ENCODE measurements at regions not wholly inside any gene's neighbourhood (a gene's known extent, or its start where the extent isn't known, plus 50 kb on each side); places are given as distances from the start of the nearest gene placed in this dataset.

DNA sequence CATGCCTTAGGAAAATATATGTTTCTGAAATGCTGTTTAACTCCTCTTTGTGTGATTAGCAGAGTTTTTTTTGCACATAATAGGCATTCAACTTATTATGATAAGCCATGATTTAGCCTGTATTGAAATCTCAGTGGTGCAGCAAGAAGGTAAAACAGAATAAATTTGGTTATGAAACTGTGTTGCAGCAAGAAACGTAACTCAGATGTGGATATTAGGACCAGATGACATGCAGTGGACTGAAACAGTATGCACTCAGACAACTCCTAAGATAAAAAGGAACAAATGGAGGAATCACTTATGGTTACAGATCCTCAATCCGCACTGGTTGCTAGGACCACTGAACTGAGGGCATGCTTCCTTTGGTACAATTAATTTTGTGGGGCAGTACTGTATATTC is 254.2 kb upstream of the HSF2 start:
- H3K27me3 ChIP-seq (ENCODE audit: control insufficient read depth in 2 of 2, insufficient read depth in 2 of 2, low read length in 2 of 2) = no peaks in the 10 kb centered on the region
- no peak overlapping the region for H3K4me3 ChIP-seq
- H2AFZ ChIP-seq (ENCODE audit: low read depth, low read length) = no peak overlapping the region
- in situ Hi-C loops (cut with MboI) = no loop called here
- intact Hi-C loops (cut with micrococcal nuclease) = no loop called here
- H3K79me2 ChIP-seq (ENCODE audit: control insufficient read depth, insufficient read depth, low read length) = no peaks in the 10 kb centered on the region
- no peaks in the 10 kb centered on the region for H4K20me1 ChIP-seq (replicated peaks; ENCODE audit: control insufficient read depth, insufficient read depth, low read length)
- H3K27ac ChIP-seq (ENCODE audit: extremely low read depth, low read depth, low read length) = no peak overlapping the region
- no TSS peak for BruUV-seq (replicated peaks)
- ChIA-PET CTCF (ENCODE audit: low intra/inter-chr PET ratio) (no interaction called here), POLR2A (no interaction called here)
- WGBS (ENCODE audit: insufficient coverage, low coverage, missing lambda C conversion rate) = 0% methylated on average over 2 of the region's 2 CpGs
- no peak for FAIRE-seq
- H3K9me1 ChIP-seq (ENCODE audit: control insufficient read depth, insufficient read depth, low read length) = no peaks in the 10 kb centered on the region
- H3K9me3 ChIP-seq (replicated peaks; ENCODE audit: control insufficient read depth, insufficient read depth, low read depth, low read length) = no peaks in the 10 kb centered on the region
- H3K36me3 ChIP-seq (ENCODE audit: control insufficient read depth, insufficient read depth, low read length) = no peaks in the 10 kb centered on the region
- no peak for ATAC-seq
- H3K4me1 ChIP-seq (replicated peaks in 1 of 2; ENCODE audit: control insufficient read depth in 2 of 2, insufficient read depth in 2 of 2, low read length in 2 of 2) = no peaks in the 10 kb centered on the region
- no peak for DNase-seq (ENCODE audit: extremely low read depth in 1 of 4, low spot score in 3 of 4)
- H3K4me2 ChIP-seq (ENCODE audit: insufficient read depth, low read length) = no peak overlapping the region
- H3K9ac ChIP-seq (ENCODE audit: insufficient read depth in 1 of 2, low read depth in 2 of 2, low read length in 2 of 2) = no peak overlapping the region
- TF ChIP-seq, protein P1, sequence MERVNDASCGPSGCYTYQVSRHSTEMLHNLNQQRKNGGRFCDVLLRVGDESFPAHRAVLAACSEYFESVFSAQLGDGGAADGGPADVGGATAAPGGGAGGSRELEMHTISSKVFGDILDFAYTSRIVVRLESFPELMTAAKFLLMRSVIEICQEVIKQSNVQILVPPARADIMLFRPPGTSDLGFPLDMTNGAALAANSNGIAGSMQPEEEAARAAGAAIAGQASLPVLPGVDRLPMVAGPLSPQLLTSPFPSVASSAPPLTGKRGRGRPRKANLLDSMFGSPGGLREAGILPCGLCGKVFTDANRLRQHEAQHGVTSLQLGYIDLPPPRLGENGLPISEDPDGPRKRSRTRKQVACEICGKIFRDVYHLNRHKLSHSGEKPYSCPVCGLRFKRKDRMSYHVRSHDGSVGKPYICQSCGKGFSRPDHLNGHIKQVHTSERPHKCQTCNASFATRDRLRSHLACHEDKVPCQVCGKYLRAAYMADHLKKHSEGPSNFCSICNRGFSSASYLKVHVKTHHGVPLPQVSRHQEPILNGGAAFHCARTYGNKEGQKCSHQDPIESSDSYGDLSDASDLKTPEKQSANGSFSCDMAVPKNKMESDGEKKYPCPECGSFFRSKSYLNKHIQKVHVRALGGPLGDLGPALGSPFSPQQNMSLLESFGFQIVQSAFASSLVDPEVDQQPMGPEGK (CRISPR knock-in tag; IDR thresholded peaks at IDR 0.05; ENCODE audit: borderline replicate concordance) = no peak
- no peak for TF ChIP-seq NFRKB (IDR thresholded peaks at IDR 0.05; ENCODE audit: low read depth)
- no peak for TF ChIP-seq ZNF124 (CRISPR knock-in tag; IDR thresholded peaks at IDR 0.05)
- no peak for TF ChIP-seq TFAM (CRISPR knock-in tag; conservative IDR thresholded peaks at IDR 0.05)
- TF ChIP-seq EWSR1 (IDR thresholded peaks at IDR 0.05; ENCODE audit: borderline replicate concordance, low read depth, partially characterized antibody) = no peak
- TF ChIP-seq, protein P2, sequence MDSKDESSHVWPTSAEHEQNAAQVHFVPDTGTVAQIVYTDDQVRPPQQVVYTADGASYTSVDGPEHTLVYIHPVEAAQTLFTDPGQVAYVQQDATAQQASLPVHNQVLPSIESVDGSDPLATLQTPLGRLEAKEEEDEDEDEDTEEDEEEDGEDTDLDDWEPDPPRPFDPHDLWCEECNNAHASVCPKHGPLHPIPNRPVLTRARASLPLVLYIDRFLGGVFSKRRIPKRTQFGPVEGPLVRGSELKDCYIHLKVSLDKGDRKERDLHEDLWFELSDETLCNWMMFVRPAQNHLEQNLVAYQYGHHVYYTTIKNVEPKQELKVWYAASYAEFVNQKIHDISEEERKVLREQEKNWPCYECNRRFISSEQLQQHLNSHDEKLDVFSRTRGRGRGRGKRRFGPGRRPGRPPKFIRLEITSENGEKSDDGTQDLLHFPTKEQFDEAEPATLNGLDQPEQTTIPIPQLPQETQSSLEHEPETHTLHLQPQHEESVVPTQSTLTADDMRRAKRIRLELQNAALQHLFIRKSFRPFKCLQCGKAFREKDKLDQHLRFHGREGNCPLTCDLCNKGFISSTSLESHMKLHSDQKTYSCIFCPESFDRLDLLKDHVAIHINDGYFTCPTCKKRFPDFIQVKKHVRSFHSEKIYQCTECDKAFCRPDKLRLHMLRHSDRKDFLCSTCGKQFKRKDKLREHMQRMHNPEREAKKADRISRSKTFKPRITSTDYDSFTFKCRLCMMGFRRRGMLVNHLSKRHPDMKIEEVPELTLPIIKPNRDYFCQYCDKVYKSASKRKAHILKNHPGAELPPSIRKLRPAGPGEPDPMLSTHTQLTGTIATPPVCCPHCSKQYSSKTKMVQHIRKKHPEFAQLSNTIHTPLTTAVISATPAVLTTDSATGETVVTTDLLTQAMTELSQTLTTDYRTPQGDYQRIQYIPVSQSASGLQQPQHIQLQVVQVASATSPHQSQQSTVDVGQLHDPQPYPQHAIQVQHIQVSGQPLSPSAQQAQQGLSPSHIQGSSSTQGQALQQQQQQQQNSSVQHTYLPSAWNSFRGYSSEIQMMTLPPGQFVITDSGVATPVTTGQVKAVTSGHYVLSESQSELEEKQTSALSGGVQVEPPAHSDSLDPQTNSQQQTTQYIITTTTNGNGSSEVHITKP (IDR thresholded peaks at IDR 0.05; ENCODE audit: partially characterized antibody) = no peak
- TF ChIP-seq, protein P3, sequence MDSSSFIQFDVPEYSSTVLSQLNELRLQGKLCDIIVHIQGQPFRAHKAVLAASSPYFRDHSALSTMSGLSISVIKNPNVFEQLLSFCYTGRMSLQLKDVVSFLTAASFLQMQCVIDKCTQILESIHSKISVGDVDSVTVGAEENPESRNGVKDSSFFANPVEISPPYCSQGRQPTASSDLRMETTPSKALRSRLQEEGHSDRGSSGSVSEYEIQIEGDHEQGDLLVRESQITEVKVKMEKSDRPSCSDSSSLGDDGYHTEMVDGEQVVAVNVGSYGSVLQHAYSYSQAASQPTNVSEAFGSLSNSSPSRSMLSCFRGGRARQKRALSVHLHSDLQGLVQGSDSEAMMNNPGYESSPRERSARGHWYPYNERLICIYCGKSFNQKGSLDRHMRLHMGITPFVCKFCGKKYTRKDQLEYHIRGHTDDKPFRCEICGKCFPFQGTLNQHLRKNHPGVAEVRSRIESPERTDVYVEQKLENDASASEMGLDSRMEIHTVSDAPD (CRISPR knock-in tag; IDR thresholded peaks at IDR 0.05) = no peak
- TF ChIP-seq ASH1L (IDR thresholded peaks at IDR 0.05; ENCODE audit: borderline replicate concordance, low read depth, partially characterized antibody) = no peak
- TF ChIP-seq, protein P4, sequence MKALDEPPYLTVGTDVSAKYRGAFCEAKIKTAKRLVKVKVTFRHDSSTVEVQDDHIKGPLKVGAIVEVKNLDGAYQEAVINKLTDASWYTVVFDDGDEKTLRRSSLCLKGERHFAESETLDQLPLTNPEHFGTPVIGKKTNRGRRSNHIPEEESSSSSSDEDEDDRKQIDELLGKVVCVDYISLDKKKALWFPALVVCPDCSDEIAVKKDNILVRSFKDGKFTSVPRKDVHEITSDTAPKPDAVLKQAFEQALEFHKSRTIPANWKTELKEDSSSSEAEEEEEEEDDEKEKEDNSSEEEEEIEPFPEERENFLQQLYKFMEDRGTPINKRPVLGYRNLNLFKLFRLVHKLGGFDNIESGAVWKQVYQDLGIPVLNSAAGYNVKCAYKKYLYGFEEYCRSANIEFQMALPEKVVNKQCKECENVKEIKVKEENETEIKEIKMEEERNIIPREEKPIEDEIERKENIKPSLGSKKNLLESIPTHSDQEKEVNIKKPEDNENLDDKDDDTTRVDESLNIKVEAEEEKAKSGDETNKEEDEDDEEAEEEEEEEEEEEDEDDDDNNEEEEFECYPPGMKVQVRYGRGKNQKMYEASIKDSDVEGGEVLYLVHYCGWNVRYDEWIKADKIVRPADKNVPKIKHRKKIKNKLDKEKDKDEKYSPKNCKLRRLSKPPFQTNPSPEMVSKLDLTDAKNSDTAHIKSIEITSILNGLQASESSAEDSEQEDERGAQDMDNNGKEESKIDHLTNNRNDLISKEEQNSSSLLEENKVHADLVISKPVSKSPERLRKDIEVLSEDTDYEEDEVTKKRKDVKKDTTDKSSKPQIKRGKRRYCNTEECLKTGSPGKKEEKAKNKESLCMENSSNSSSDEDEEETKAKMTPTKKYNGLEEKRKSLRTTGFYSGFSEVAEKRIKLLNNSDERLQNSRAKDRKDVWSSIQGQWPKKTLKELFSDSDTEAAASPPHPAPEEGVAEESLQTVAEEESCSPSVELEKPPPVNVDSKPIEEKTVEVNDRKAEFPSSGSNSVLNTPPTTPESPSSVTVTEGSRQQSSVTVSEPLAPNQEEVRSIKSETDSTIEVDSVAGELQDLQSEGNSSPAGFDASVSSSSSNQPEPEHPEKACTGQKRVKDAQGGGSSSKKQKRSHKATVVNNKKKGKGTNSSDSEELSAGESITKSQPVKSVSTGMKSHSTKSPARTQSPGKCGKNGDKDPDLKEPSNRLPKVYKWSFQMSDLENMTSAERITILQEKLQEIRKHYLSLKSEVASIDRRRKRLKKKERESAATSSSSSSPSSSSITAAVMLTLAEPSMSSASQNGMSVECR (CRISPR knock-in tag; IDR thresholded peaks at IDR 0.05) = no peak

Data from K562 (cell line).